ENCODE measurements at regions not wholly inside any gene's neighbourhood (a gene's known extent, or its start where the extent isn't known, plus 50 kb on each side); places are given as distances from the start of the nearest gene placed in this dataset.

GRCh38 chr1:101723415-101723814, 273.3 kb downstream of the OLFM3 start:
- no peak overlapping the region for H3K4me2 ChIP-seq
- no peaks in the 10 kb centered on the region for H4K20me1 ChIP-seq (ENCODE audit: low read depth)
- H3K4me3 ChIP-seq = no peak overlapping the region
- H3K27me3 ChIP-seq = no peaks in the 10 kb centered on the region
- H3K4me1 ChIP-seq = no peaks in the 10 kb centered on the region
- no peak overlapping the region for H3K27ac ChIP-seq
- no peaks in the 10 kb centered on the region for H3K36me3 ChIP-seq
- Mint-ChIP-seq H3K4me1 (no peaks in the 10 kb centered on the region), H3K27ac (no peak overlapping the region), H3K36me3 (no peaks in the 10 kb centered on the region), H3K4me3 (no peak overlapping the region), H3K9me3 (no peaks in the 10 kb centered on the region), H3K27me3 (ENCODE audit: insufficient read depth, low read depth) (no peaks in the 10 kb centered on the region)
- no peak overlapping the region for H2AFZ ChIP-seq (replicated peaks)
- no peaks in the 10 kb centered on the region for H3F3A ChIP-seq (ENCODE audit: low read depth)
- no peaks in the 10 kb centered on the region for H3K79me2 ChIP-seq (ENCODE audit: low read depth)
- H3K9me3 ChIP-seq (ENCODE audit: low read depth) = no peaks in the 10 kb centered on the region
- no peak for DNase-seq (ENCODE audit: low spot score)
- no peak overlapping the region for H3K9ac ChIP-seq
- TF ChIP-seq EZH2 (IDR thresholded peaks at IDR 0.05) = no peak
- no peak for TF ChIP-seq CTCF (IDR thresholded peaks at IDR 0.05)
- TF ChIP-seq EZH2phosphoT487 (IDR thresholded peaks at IDR 0.05) = no peak

GRCh38 chr1:101728029-101728428, 268.7 kb downstream of the OLFM3 start:
- no peak overlapping the region for H3K4me3 Mint-ChIP-seq
- Histone ChIP-seq H3K9ac (no peak overlapping the region), H2AFZ (replicated peaks) (no peak overlapping the region), H3K79me2 (ENCODE audit: low read depth) (no peaks in the 10 kb centered on the region), H4K20me1 (ENCODE audit: low read depth) (no peaks in the 10 kb centered on the region), H3F3A (ENCODE audit: low read depth) (no peaks in the 10 kb centered on the region), H3K4me3 (no peak overlapping the region), H3K27me3 (no peaks in the 10 kb centered on the region), H3K36me3 (no peaks in the 10 kb centered on the region), H3K4me1 (no peaks in the 10 kb centered on the region), H3K4me2 (no peak overlapping the region), H3K9me3 (ENCODE audit: low read depth) (no peaks in the 10 kb centered on the region), H3K27ac (no peak overlapping the region)
- no peak for TF ChIP-seq CTCF (IDR thresholded peaks at IDR 0.05)
- TF ChIP-seq EZH2 (IDR thresholded peaks at IDR 0.05) = no peak
- TF ChIP-seq EZH2phosphoT487 (IDR thresholded peaks at IDR 0.05) = no peak
- no peaks in the 10 kb centered on the region for H3K27me3 Mint-ChIP-seq (ENCODE audit: insufficient read depth, low read depth)
- no peaks in the 10 kb centered on the region for H3K9me3 Mint-ChIP-seq
- no peaks in the 10 kb centered on the region for H3K36me3 Mint-ChIP-seq
- H3K4me1 Mint-ChIP-seq = no peaks in the 10 kb centered on the region
- DNase-seq (ENCODE audit: low spot score) = no peak
- no peak overlapping the region for H3K27ac Mint-ChIP-seq

- H2AFZ ChIP-seq (replicated peaks) = no peak overlapping the region
- Mint-ChIP-seq H3K36me3 (no peaks in the 10 kb centered on the region), H3K9me3 (no peaks in the 10 kb centered on the region), H3K4me3 (no peak overlapping the region), H3K27me3 (ENCODE audit: insufficient read depth, low read depth) (no peaks in the 10 kb centered on the region), H3K4me1 (no peaks in the 10 kb centered on the region), H3K27ac (no peak overlapping the region)
- H3K27me3 ChIP-seq = no peaks in the 10 kb centered on the region
- no peak overlapping the region for H3K4me3 ChIP-seq
- no peaks in the 10 kb centered on the region for H3K4me1 ChIP-seq
- TF ChIP-seq EZH2 (IDR thresholded peaks at IDR 0.05) = no peak
- no peak for TF ChIP-seq CTCF (IDR thresholded peaks at IDR 0.05)
- TF ChIP-seq EZH2phosphoT487 (IDR thresholded peaks at IDR 0.05) = no peak
- no peaks in the 10 kb centered on the region for H3F3A ChIP-seq (ENCODE audit: low read depth)
- no peaks in the 10 kb centered on the region for H3K79me2 ChIP-seq (ENCODE audit: low read depth)
- no peak overlapping the region for H3K9ac ChIP-seq
- H3K9me3 ChIP-seq (ENCODE audit: low read depth) = no peaks in the 10 kb centered on the region
- no peak overlapping the region for H3K4me2 ChIP-seq
- H3K27ac ChIP-seq = no peak overlapping the region
- H3K36me3 ChIP-seq = no peaks in the 10 kb centered on the region
- H4K20me1 ChIP-seq (ENCODE audit: low read depth) = no peaks in the 10 kb centered on the region
- DNase-seq (ENCODE audit: low spot score) = no peak
These were observed 266.2 kb downstream of the OLFM3 start for GRCh38 chr1:101730559-101730958.

GRCh38 chr1:101732261-101732660, 264.5 kb downstream of the OLFM3 start:
- no peak for DNase-seq (ENCODE audit: low spot score)
- no peaks in the 10 kb centered on the region for H3K4me1 ChIP-seq
- H3K27ac ChIP-seq = no peak overlapping the region
- H3K4me3 Mint-ChIP-seq = no peak overlapping the region
- no peaks in the 10 kb centered on the region for H3K36me3 Mint-ChIP-seq
- H3K9me3 ChIP-seq (ENCODE audit: low read depth) = no peaks in the 10 kb centered on the region
- H3K79me2 ChIP-seq (ENCODE audit: low read depth) = no peaks in the 10 kb centered on the region
- TF ChIP-seq EZH2phosphoT487 (IDR thresholded peaks at IDR 0.05) = no peak
- TF ChIP-seq CTCF (IDR thresholded peaks at IDR 0.05) = no peak
- TF ChIP-seq EZH2 (IDR thresholded peaks at IDR 0.05) = no peak
- H3K27me3 Mint-ChIP-seq (ENCODE audit: insufficient read depth, low read depth) = no peaks in the 10 kb centered on the region
- H3K4me3 ChIP-seq = no peak overlapping the region
- H3K9me3 Mint-ChIP-seq = no peaks in the 10 kb centered on the region
- no peak overlapping the region for H3K4me2 ChIP-seq
- H3K27me3 ChIP-seq = no peaks in the 10 kb centered on the region
- no peaks in the 10 kb centered on the region for H4K20me1 ChIP-seq (ENCODE audit: low read depth)
- no peaks in the 10 kb centered on the region for H3K4me1 Mint-ChIP-seq
- no peak overlapping the region for H3K9ac ChIP-seq
- H3F3A ChIP-seq (ENCODE audit: low read depth) = no peaks in the 10 kb centered on the region
- no peak overlapping the region for H3K27ac Mint-ChIP-seq
- no peak overlapping the region for H2AFZ ChIP-seq (replicated peaks)
- no peaks in the 10 kb centered on the region for H3K36me3 ChIP-seq

Measured in neural progenitor cell (in vitro differentiated cells).